Skeletal muscle tissue (tissue), 3 donors: ENCODE measurements at regions not wholly inside any gene's neighbourhood (a gene's known extent, or its start where the extent isn't known, plus 50 kb on each side); places are given as distances from the start of the nearest gene placed in this dataset.

Source experiments
- H3K27ac ChIP-seq: one replicate; pipeline ENCODE4 v1.7.0; 2013; ENCODE audit warnings: mild to moderate bottlenecking, low read depth, low read length, inconsistent platforms
- H3K27me3 ChIP-seq, 3 donors: one replicate each; pipeline ENCODE4 v1.7.0; 2013; ENCODE audit warnings: low read length in 3 of 3; ENCODE audit not compliant: control insufficient read depth in 3 of 3, insufficient read depth in 3 of 3
- H3K36me3 ChIP-seq, 3 donors: one replicate each; pipeline ENCODE4 v1.7.0; 2013; ENCODE audit warnings: low read length in 3 of 3; ENCODE audit not compliant: control insufficient read depth in 3 of 3, insufficient read depth in 3 of 3
- H3K4me1 ChIP-seq, 3 donors: one replicate each; pipeline ENCODE4 v1.7.0; 2013; ENCODE audit warnings: low read length in 3 of 3, mild to moderate bottlenecking in 3 of 3; ENCODE audit not compliant: control insufficient read depth in 3 of 3, insufficient read depth in 3 of 3
- H3K4me3 ChIP-seq, 3 donors: one replicate each; pipeline ENCODE4 v1.7.0; 2013; ENCODE audit warnings: low read length in 3 of 3
- H3K9ac ChIP-seq, 3 donors: one replicate each; pipeline ENCODE4 v1.7.0; 2013; ENCODE audit warnings: low read length in 3 of 3, mild to moderate bottlenecking in 3 of 3, moderate library complexity in 2 of 3, low read depth in 1 of 3
- H3K9me3 ChIP-seq, 3 donors: one replicate each; pipeline ENCODE4 v1.7.0; 2013; ENCODE audit warnings: low read length in 3 of 3; ENCODE audit not compliant: control insufficient read depth in 3 of 3
- donor health status: Osteomylitis.

DNA sequence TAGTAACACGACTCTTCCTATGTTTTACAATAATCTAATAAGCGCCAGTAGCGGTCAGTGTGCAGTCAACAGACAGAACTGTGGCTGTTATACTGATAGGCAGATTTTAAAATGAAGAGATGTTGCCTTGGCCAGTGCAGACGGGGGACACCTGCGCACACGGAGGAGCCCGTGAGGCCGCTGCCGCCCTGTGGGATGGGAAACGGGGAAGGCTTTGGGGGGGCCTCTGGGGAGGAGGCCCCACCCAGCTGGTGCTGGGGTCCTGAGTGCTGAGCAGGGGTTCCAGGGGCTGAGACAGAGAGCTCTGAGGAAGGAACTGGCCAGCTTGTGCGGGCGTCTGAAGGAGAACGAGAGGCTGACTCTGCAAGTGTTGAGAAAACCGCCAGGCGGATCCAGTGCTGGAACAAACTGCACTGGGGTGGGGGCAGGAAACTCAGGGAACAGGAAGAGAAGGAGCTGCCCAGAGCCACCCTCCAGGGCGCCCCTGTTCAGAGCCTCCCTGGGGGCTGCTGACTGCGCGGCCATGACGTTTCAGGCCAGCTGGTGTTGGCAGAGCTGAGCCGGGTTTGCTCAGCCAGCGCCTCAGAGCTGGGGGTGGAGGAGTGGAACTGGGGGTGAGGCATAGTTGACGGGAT is 426.4 kb downstream of the TCERG1L start:
- no peak overlapping the region for H3K4me3 ChIP-seq
- no peak overlapping the region for H3K9ac ChIP-seq
- no peaks in the 10 kb centered on the region for H3K4me1 ChIP-seq
- peaks cover 11 to 40% (median 14%) of the 10 kb centered on the region in 3 donors for H3K27me3 ChIP-seq
- H3K27ac ChIP-seq, result no peak overlapping the region
- H3K9me3 ChIP-seq, result no peaks in the 10 kb centered on the region
- no peaks in the 10 kb centered on the region for H3K36me3 ChIP-seq

DNA sequence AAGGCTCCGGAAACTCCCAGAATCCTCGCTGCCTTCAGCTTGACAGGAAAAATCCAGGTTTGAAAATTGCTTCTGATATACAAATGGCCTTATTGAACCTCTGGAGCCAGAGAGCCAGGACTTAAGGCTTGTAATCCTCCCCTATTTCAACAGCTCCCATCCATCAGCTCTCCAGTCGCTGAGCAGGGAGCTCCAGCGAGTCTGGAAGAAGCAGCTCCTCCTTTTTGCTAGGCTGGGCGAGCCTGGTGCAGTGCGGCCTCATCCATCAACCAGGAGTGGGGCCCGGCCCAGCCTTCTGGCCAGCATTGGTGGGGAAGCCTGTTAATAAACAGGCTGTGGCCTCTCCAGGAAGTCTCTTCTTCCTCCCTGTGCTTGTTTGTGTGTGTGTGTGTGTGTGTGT is 424.4 kb downstream of the TCERG1L start:
- no peak overlapping the region for H3K9ac ChIP-seq
- H3K27me3 ChIP-seq, result peaks cover 11 to 34% (median 14%) of the 10 kb centered on the region in 3 donors
- no peak overlapping the region for H3K4me3 ChIP-seq
- no peak overlapping the region for H3K27ac ChIP-seq
- no peaks in the 10 kb centered on the region for H3K9me3 ChIP-seq
- H3K4me1 ChIP-seq, result no peaks in the 10 kb centered on the region
- no peaks in the 10 kb centered on the region for H3K36me3 ChIP-seq

DNA sequence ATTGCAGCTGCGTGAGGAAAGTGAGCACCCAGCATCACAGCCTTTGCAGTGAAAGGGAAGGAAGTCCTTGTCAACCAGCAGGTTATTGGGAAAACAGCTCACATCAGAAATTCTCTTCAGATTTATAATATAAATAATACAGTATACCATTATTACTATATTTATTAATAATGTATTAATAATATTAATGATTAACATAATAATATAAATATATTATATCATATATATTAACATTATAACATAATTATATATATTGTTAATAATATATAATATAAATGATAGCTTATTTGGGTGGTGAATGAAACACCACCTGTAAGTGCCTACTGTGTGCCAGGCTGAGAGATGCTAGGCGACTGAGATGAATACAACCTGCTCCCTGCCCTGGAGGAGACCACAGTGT is 423.0 kb downstream of the TCERG1L start:
- no peaks in the 10 kb centered on the region for H3K36me3 ChIP-seq
- H3K9me3 ChIP-seq, result no peaks in the 10 kb centered on the region
- peaks cover 11 to 29% (median 14%) of the 10 kb centered on the region in 3 donors for H3K27me3 ChIP-seq
- no peak overlapping the region for H3K27ac ChIP-seq
- H3K4me1 ChIP-seq, result no peaks in the 10 kb centered on the region
- H3K4me3 ChIP-seq, result no peak overlapping the region
- no peak overlapping the region for H3K9ac ChIP-seq

DNA sequence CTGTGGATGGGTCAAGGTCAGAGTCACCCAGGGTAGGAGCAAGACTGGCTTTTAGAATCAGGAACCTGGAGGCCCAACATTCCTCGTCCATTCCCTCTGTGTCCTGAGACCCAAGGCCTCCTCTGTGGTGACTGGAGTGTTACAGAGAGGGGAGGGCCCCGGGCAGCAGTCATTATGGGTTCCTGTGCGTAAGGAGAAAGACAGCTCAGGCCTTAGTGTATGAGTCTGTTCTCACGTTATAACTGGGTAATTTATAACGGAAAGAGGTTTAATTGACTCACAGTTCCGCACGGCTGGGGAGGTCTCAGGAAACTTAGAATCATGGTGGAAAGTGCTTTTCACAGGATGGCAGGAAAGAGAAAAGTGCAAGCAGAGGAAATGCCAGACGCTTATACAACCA is 422.3 kb downstream of the TCERG1L start:
- Histone ChIP-seq H3K9me3 (no peaks in the 10 kb centered on the region), H3K9ac (no peak overlapping the region)

DNA sequence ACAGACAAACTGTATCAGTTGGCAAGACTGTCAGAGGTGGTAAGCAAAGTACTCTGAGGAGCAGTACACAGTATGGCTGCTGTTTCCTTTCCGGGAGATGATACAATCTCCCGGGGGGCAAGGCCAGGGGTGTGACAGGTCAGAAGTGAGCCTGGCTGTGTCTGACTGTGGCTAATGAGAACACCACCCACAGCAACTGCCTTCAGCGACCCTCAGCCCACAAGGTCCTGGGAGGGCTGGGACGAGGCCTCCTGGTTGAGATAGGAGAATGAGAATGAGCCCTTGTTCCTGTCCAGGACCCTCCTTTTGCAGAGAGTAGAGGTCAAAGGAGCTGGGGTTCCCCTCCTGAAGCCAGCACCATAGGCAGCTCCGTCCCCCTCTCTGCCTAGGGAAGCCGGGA is 421.7 kb downstream of the TCERG1L start:
- H3K4me1 ChIP-seq, result no peaks in the 10 kb centered on the region
- peaks cover 4 to 21% (median 10%) of the 10 kb centered on the region in 3 donors for H3K27me3 ChIP-seq
- no peak overlapping the region for H3K4me3 ChIP-seq
- no peaks in the 10 kb centered on the region for H3K36me3 ChIP-seq
- no peak overlapping the region for H3K27ac ChIP-seq
- H3K9ac ChIP-seq, result no peak overlapping the region
- H3K9me3 ChIP-seq, result no peaks in the 10 kb centered on the region

More for the DNA sequence above, 422.3 kb downstream of the TCERG1L start:
- H3K27ac ChIP-seq, result no peak overlapping the region
- peaks cover 10 to 25% (median 14%) of the 10 kb centered on the region in 3 donors for H3K27me3 ChIP-seq
- H3K4me1 ChIP-seq, result no peaks in the 10 kb centered on the region
- H3K4me3 ChIP-seq, result no peak overlapping the region
- no peaks in the 10 kb centered on the region for H3K36me3 ChIP-seq

DNA sequence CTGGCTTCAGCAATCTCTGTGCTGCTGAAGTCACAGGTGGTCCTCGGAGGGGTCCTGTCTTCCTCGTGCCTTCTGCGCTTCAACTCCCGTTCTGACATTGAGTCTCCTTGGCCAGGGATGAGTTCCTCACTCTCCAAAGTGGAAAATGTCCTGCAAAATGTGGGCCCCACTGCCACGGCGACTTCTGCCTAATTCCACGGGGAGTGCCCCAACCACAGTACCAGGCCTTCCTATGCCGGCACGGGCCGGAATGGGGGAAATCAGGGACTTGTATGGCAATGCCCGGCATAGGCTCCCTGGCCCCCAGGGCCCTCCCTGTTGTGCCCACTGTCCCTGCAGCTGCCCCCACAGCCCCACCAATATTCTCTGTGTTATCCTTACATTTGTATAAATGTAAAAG is 420.5 kb downstream of the TCERG1L start:
- Histone ChIP-seq H3K9me3 (no peaks in the 10 kb centered on the region), H3K36me3 (no peaks in the 10 kb centered on the region), H3K27me3 (peaks cover under 1 to 18% (median 13%) of the 10 kb centered on the region in 3 donors), H3K4me1 (no peaks in the 10 kb centered on the region), H3K4me3 (no peak overlapping the region), H3K9ac (no peak overlapping the region), H3K27ac (no peak overlapping the region)

DNA sequence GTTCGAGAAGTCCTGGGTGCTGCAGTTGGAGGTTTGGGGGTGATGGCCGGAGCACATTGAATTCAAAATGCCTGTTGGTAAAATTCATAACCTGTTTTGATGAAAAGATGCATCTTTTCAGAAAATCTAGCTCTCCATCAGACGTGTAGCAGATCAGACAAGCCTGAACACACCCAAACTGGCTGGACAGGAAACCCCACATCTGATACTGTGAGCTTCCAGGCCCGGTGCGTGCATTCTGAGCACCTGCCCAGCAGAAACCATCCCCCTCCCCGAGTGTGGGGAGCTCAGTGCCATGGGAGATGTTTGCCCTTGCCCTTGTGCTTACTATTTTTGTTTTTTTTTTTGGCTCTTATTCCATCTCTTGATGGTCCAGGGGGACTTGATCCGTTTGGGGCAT is 417.1 kb downstream of the TCERG1L start:
- Histone ChIP-seq H3K9ac (no peak overlapping the region), H3K27ac (no peak overlapping the region), H3K4me1 (no peaks in the 10 kb centered on the region), H3K4me3 (no peak overlapping the region), H3K9me3 (no peaks in the 10 kb centered on the region), H3K27me3 (peaks cover 3 to 12% (median 7%) of the 10 kb centered on the region in 3 donors), H3K36me3 (no peaks in the 10 kb centered on the region)

DNA sequence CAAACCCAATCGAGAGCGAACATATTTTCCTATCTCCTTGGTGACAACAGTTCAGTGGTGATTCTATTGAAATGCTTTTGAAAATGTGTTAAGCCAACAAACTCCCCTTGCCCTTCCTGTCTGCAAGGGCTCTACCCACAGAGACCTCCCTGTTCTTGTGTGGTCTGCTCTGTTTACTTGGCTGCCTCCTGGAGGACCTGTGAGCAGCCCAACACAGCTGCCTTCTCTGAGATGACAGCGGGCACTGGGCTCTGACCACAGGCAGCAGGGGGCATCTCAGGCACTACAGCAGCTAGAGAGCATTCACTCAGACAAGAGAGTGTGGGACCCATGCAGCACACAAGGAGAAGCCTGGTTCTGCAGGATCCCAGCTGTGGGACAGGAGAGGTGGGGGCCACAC is 416.4 kb downstream of the TCERG1L start:
- Histone ChIP-seq H3K9me3 (no peaks in the 10 kb centered on the region), H3K27me3 (peaks cover 3 to 9% (median 7%) of the 10 kb centered on the region in 3 donors), H3K36me3 (no peaks in the 10 kb centered on the region), H3K27ac (no peak overlapping the region), H3K4me1 (no peaks in the 10 kb centered on the region), H3K9ac (no peak overlapping the region), H3K4me3 (no peak overlapping the region)

DNA sequence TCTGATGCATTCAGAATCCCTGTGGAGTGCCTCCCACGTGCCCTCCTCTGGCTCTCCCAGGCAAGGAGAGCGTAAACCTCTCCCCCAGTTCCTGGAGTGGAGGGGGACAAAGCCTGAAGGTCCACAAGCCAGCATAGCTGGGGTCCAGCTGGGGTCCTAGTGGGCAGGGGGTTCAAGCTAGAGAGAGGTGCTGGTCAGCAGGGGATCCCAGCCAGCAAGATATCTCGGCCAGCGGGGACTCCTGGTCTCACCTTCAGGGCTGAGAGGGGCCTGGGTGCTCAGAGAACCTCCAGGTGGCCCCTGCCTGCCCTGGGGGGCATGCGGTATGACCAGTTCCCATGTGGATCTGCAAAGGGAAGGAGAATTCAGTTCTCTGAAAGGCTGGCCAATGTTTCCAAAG is 413.7 kb downstream of the TCERG1L start:
- H3K4me1 ChIP-seq, result no peaks in the 10 kb centered on the region
- no peak overlapping the region for H3K9ac ChIP-seq
- H3K27me3 ChIP-seq, result peaks cover 3 to 9% (median 7%) of the 10 kb centered on the region in 3 donors
- H3K4me3 ChIP-seq, result no peak overlapping the region
- no peaks in the 10 kb centered on the region for H3K9me3 ChIP-seq
- no peak overlapping the region for H3K27ac ChIP-seq
- no peaks in the 10 kb centered on the region for H3K36me3 ChIP-seq

DNA sequence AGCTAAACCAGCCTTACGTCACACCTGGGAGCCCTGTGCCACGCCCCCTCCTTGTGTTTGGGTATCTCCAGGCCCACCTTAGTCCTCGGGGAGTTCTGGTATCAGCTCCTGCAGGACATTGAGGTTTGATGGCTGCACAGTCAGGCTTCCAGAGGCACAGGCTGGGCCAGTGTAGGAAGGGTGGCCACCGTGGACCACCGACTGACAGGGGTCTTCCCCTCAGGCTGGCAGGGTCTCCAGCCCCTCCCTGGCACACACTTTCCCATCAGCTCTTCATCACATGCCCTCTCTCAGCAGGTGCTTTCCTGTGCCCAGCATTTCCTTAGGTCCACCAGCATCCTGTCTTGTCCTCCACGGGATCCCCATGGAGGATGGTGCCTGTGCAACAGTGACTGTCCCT is 413.1 kb downstream of the TCERG1L start:
- no peaks in the 10 kb centered on the region for H3K36me3 ChIP-seq
- H3K27me3 ChIP-seq, result peaks cover 3 to 9% (median 7%) of the 10 kb centered on the region in 3 donors
- H3K27ac ChIP-seq, result no peak overlapping the region
- H3K9ac ChIP-seq, result no peak overlapping the region
- no peaks in the 10 kb centered on the region for H3K9me3 ChIP-seq
- H3K4me3 ChIP-seq, result no peak overlapping the region
- no peaks in the 10 kb centered on the region for H3K4me1 ChIP-seq
